ENCODE measurements at regions not wholly inside any gene's neighbourhood (a gene's known extent, or its start where the extent isn't known, plus 50 kb on each side); places are given as distances from the start of the nearest gene placed in this dataset.

DNA sequence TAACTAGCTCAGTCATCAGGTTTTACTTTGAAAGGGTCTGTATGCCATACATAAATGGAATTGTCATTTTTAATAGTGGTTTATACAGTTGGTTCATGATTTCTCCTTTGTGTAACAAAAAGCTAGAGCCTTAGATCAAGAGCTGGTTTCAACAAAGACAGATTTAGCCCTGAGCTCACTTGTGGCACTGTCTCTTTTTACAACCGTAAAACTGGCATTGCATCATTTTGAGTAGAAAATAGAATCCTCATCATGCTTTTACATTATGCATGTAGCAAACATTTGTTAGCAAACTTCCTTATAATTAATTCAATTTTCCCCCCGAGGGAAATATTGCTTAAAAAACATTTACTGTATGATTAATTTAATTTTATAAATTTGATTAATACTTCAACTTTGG lies 1871.5 kb downstream of the ARAP2 start:
- no peak overlapping the region for H3K4me3 ChIP-seq (ENCODE audit: low read depth, low read length)
- TF ChIP-seq, protein P1, sequence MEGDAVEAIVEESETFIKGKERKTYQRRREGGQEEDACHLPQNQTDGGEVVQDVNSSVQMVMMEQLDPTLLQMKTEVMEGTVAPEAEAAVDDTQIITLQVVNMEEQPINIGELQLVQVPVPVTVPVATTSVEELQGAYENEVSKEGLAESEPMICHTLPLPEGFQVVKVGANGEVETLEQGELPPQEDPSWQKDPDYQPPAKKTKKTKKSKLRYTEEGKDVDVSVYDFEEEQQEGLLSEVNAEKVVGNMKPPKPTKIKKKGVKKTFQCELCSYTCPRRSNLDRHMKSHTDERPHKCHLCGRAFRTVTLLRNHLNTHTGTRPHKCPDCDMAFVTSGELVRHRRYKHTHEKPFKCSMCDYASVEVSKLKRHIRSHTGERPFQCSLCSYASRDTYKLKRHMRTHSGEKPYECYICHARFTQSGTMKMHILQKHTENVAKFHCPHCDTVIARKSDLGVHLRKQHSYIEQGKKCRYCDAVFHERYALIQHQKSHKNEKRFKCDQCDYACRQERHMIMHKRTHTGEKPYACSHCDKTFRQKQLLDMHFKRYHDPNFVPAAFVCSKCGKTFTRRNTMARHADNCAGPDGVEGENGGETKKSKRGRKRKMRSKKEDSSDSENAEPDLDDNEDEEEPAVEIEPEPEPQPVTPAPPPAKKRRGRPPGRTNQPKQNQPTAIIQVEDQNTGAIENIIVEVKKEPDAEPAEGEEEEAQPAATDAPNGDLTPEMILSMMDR (IDR thresholded peaks at IDR 0.05; ENCODE audit: control insufficient read depth, extremely low read depth, insufficient read depth): no peak
- no peak for DNase-seq (ENCODE audit: low read depth)

DNA sequence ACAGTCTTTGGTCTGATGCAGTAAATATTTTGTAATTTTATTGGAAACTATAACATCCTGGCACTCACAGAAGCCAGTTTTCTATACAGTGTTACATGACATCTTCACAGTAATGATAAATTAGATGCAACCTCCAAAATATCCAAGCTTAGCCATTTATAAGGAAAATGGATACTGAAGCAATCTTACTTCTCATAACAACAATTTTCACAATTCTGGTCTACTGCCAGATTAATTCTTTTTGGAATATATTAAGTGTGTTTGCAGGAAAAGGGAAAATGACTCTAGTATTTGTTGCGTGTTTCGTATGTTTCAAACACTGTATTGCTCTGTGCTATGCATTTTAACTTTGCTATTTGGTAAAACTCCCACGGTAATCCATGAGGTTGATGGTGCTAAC lies 1870.9 kb downstream of the ARAP2 start:
- no peak for DNase-seq (ENCODE audit: low read depth)
- TF ChIP-seq, protein P1 (IDR thresholded peaks at IDR 0.05; ENCODE audit: control insufficient read depth, extremely low read depth, insufficient read depth): no peak
- no peak overlapping the region for H3K4me3 ChIP-seq (ENCODE audit: low read depth, low read length)

DNA sequence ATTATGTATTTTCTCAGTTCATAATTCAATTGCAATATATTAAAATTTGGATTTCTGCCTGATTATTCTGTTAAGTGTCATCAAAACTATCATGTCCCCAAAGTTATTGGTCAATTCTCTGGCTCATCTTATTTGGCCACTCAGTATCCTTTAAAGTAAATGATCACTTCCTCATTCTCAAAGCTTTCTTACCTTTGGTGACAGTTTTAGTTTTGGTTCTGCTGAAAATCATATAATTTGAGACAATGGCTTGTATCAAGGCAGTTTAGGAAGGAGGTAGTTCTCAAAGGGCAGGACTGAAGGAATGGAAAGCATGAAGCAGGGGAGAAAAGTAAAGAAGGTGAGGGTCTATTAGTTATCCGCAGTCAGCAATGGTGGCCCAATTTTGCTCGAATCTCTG lies 1832.1 kb downstream of the ARAP2 start:
- no peak for DNase-seq (ENCODE audit: low read depth)
- H3K4me3 ChIP-seq (ENCODE audit: low read depth, low read length): no peak overlapping the region
- TF ChIP-seq, protein P1 (IDR thresholded peaks at IDR 0.05; ENCODE audit: control insufficient read depth, extremely low read depth, insufficient read depth): no peak

DNA sequence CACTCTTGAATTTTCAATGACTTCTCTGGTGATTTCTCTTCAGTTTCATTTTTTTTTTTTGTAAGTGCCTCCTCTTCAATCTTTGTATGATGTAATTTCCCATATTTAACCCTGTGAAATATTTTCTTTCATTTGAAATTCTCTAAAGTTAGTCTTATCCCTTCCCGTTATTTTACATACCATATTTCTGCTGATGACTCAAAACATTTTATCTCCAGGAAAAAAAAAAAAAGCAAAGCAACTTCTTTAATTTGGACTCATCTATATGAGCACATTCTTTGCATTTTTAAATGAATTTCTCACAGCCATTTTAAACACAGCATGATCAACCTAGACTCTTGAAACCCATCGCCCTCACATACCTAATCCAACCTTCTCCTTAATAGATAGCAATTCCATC lies 1831.4 kb downstream of the ARAP2 start:
- TF ChIP-seq, protein P1 (IDR thresholded peaks at IDR 0.05; ENCODE audit: control insufficient read depth, extremely low read depth, insufficient read depth): no peak
- no peak overlapping the region for H3K4me3 ChIP-seq (ENCODE audit: low read depth, low read length)
- no peak for DNase-seq (ENCODE audit: low read depth)

DNA sequence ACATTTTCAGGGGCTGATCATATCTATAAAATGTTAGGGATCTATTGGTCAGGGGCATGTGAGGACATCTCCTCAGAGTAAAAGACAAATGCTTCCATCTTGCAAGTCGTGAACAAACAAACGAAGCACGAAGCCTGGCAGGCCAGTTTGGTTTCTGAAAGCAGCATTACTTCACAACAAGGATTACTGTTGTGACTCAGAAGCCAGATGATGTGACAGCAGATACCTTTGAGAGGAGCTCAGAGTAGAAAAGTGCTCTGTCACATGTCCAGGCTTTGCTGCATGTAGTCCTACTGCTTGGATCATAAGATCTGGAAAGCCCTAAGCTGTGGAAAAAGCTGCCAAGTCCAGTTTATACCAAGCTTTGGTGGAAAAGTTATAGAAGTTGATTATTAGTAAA lies 1827.2 kb downstream of the ARAP2 start:
- DNase-seq (ENCODE audit: low read depth): no peak
- TF ChIP-seq, protein P1 (IDR thresholded peaks at IDR 0.05; ENCODE audit: control insufficient read depth, extremely low read depth, insufficient read depth): no peak
- H3K4me3 ChIP-seq (ENCODE audit: low read depth, low read length): no peak overlapping the region

DNA sequence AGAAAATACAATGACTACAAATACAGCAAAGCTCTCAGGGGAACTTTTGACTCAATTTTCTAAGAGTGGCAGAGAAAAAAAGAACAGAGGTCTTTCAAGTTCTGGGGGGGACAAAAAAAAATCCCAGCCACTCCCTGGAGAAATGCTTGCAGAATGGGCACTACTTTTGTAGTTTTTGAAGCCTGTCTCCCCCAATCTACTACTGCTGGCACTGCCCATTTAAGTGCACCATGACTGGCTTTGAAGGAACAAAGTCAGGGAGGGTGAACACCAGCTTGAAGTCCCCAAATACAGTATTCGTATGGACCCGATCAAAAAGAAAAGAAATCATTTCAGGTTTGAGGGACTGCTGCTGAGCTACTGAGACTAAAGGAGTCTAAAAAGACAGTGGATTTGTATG lies 1824.4 kb downstream of the ARAP2 start:
- TF ChIP-seq, protein P1 (IDR thresholded peaks at IDR 0.05; ENCODE audit: control insufficient read depth, extremely low read depth, insufficient read depth): no peak
- no peak overlapping the region for H3K4me3 ChIP-seq (ENCODE audit: low read depth, low read length)
- DNase-seq (ENCODE audit: low read depth): no peak

DNA sequence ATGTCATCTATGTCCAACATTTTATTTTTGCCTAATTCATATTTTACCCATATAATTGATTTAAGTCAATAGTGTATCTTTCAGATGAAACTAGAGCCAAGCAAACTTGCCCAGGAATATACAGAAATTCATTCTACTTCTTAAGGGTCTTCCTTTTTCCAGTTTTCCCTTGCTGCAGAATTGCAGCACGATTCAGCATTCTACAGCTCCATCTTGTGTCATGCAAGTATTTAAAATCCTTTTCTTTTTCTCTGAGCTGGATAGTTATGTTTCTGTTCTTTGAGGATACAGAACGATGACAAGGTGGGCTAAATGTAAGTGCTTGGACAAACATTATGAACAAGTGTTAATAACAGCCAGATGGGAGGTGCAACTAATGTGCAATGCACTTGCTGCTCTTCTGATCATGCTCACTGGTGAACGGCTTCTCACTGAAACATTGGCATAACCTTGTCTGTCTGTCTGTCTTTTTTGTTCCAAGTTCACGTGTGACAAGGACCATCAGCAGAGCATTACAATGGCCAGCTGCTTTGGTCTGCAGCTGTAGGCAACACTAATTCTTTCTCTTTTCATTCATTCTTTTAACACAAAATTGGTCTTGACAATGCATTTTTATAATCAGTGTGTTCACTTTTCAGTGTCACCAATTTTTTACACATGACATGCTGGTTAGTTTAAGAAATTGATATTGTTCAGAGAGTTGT lies 1821.7 kb downstream of the ARAP2 start:
- DNase-seq (ENCODE audit: low read depth): no peak
- TF ChIP-seq, protein P1 (IDR thresholded peaks at IDR 0.05; ENCODE audit: control insufficient read depth, extremely low read depth, insufficient read depth): 0 out of 2 replicates have a peak, but pooled peaks have one; percentile 13
- H3K4me3 ChIP-seq (ENCODE audit: low read depth, low read length): no peak overlapping the region

All from LNCaP clone FGC (cell line).